ENCODE measurements at regions not wholly inside any gene's neighbourhood (a gene's known extent, or its start where the extent isn't known, plus 50 kb on each side); places are given as distances from the start of the nearest gene placed in this dataset.

GRCh38 chr10:109593682-109594081 lies 329.6 kb downstream of the XPNPEP1 start:
- no peak overlapping the region for H2AK9ac ChIP-seq (replicated peaks; ENCODE audit: low read depth, low read length, poor library complexity)
- no peak overlapping the region for H2AK5ac ChIP-seq (ENCODE audit: low read depth, low read length)
- BruUV-seq (replicated peaks) = no TSS peak
- no peak overlapping the region for H3K23ac ChIP-seq (ENCODE audit: low read depth, low read length)
- H3K79me1 ChIP-seq (ENCODE audit: low read depth in 1 of 2, low read length in 2 of 2) = no peaks in the 10 kb centered on the region
- H3K36me3 ChIP-seq (ENCODE audit: control insufficient read depth, insufficient read depth, low read length) = no peaks in the 10 kb centered on the region
- no peak for DNase-seq
- H4K20me1 ChIP-seq (ENCODE audit: insufficient read depth, low read length) = no peaks in the 10 kb centered on the region
- ATAC-seq (ENCODE audit: low read depth) = no peak
- no peak overlapping the region for H3K56ac ChIP-seq (ENCODE audit: extremely low read depth, insufficient read depth, low read length)
- no peak overlapping the region for H4K91ac ChIP-seq (ENCODE audit: insufficient read depth, low read depth, low read length)
- no peak overlapping the region for H2BK15ac ChIP-seq (ENCODE audit: low read depth, low read length)
- intact Hi-C loops (cut with micrococcal nuclease) (no loop called here), dilution Hi-C loops (cut with HindIII; ENCODE audit: low sequenced_read_pairs, unreplicated experiment) (no loop called here), in situ Hi-C loops (cut with MboI; ENCODE audit: low sequenced_read_pairs) (no loop called here)
- no peak overlapping the region for H3K14ac ChIP-seq (replicated peaks; ENCODE audit: low read depth, low read length)
- ChIA-PET POLR2A (ENCODE audit: unreplicated experiment) (no interaction called here), CTCF (no interaction called here)
- no peak overlapping the region for H3K27ac ChIP-seq (ENCODE audit: insufficient read depth, low read length)
- no peak overlapping the region for H2BK20ac ChIP-seq (ENCODE audit: low read depth, low read length)
- H3K4ac ChIP-seq (ENCODE audit: low read depth, low read length) = no peak overlapping the region
- no peak overlapping the region for H3K18ac ChIP-seq (ENCODE audit: low read depth, low read length)
- H3K9ac ChIP-seq (ENCODE audit: low read depth, low read length) = no peak overlapping the region
- H3K27me3 ChIP-seq (ENCODE audit: control insufficient read depth, insufficient read depth, low read length) = no peaks in the 10 kb centered on the region
- H4K5ac ChIP-seq (ENCODE audit: low read depth, low read length) = no peak overlapping the region
- H3K9me1 ChIP-seq (ENCODE audit: insufficient read depth, low read length) = no peaks in the 10 kb centered on the region
- H3K9me3 ChIP-seq (ENCODE audit: control insufficient read depth, insufficient read depth, low read length) = peaks cover 3% of the 10 kb centered on the region
- no peak for TF ChIP-seq FOS (IDR thresholded peaks at IDR 0.05; ENCODE audit: low read depth, low read length)
- no peak for TF ChIP-seq BHLHE40 (IDR thresholded peaks at IDR 0.05; ENCODE audit: low read depth, low read length)
- TF ChIP-seq RCOR1 (IDR thresholded peaks at IDR 0.05; ENCODE audit: insufficient replicate concordance, low read length) = no peak
- no peak for TF ChIP-seq RFX5 (IDR thresholded peaks at IDR 0.05; ENCODE audit: low read depth, low read length)
- TF ChIP-seq NFE2L2 (IDR thresholded peaks at IDR 0.05; ENCODE audit: low read depth, low read length) = no peak
- no peak for TF ChIP-seq CEBPB (IDR thresholded peaks at IDR 0.05; ENCODE audit: low read depth, low read length)
- TF ChIP-seq CHD1 (IDR thresholded peaks at IDR 0.05; ENCODE audit: low read depth, low read length) = no peak
- H3K4me1 ChIP-seq (ENCODE audit: control insufficient read depth, insufficient read depth, low read length) = no peaks in the 10 kb centered on the region
- WGBS, 2 experiments (ENCODE audit: extremely low coverage in 2 of 2, insufficient read length in 1 of 2) = 41% methylated on average over 2 of the region's 4 CpGs; no CpG with 5 or more reads in 1 of the 2 experiments
- H3K4me3 ChIP-seq (ENCODE audit: insufficient read depth, low read depth, low read length) = no peak overlapping the region
- no peak overlapping the region for H2BK120ac ChIP-seq (ENCODE audit: low read depth, low read length)
- no peak overlapping the region for H3K4me2 ChIP-seq (ENCODE audit: low read depth, low read length)
- H4K8ac ChIP-seq (ENCODE audit: low read depth in 2 of 2, low read length in 2 of 2) = no peak overlapping the region
- no peak overlapping the region for H2BK5ac ChIP-seq (ENCODE audit: low read depth, low read length, poor library complexity, severe bottlenecking)
- no peak overlapping the region for H2AFZ ChIP-seq (replicated peaks; ENCODE audit: low read length, poor library complexity)

Data from IMR-90 (cell line).